ENCODE measurements at regions not wholly inside any gene's neighbourhood (a gene's known extent, or its start where the extent isn't known, plus 50 kb on each side); places are given as distances from the start of the nearest gene placed in this dataset.

- TF ChIP-seq, protein P1, sequence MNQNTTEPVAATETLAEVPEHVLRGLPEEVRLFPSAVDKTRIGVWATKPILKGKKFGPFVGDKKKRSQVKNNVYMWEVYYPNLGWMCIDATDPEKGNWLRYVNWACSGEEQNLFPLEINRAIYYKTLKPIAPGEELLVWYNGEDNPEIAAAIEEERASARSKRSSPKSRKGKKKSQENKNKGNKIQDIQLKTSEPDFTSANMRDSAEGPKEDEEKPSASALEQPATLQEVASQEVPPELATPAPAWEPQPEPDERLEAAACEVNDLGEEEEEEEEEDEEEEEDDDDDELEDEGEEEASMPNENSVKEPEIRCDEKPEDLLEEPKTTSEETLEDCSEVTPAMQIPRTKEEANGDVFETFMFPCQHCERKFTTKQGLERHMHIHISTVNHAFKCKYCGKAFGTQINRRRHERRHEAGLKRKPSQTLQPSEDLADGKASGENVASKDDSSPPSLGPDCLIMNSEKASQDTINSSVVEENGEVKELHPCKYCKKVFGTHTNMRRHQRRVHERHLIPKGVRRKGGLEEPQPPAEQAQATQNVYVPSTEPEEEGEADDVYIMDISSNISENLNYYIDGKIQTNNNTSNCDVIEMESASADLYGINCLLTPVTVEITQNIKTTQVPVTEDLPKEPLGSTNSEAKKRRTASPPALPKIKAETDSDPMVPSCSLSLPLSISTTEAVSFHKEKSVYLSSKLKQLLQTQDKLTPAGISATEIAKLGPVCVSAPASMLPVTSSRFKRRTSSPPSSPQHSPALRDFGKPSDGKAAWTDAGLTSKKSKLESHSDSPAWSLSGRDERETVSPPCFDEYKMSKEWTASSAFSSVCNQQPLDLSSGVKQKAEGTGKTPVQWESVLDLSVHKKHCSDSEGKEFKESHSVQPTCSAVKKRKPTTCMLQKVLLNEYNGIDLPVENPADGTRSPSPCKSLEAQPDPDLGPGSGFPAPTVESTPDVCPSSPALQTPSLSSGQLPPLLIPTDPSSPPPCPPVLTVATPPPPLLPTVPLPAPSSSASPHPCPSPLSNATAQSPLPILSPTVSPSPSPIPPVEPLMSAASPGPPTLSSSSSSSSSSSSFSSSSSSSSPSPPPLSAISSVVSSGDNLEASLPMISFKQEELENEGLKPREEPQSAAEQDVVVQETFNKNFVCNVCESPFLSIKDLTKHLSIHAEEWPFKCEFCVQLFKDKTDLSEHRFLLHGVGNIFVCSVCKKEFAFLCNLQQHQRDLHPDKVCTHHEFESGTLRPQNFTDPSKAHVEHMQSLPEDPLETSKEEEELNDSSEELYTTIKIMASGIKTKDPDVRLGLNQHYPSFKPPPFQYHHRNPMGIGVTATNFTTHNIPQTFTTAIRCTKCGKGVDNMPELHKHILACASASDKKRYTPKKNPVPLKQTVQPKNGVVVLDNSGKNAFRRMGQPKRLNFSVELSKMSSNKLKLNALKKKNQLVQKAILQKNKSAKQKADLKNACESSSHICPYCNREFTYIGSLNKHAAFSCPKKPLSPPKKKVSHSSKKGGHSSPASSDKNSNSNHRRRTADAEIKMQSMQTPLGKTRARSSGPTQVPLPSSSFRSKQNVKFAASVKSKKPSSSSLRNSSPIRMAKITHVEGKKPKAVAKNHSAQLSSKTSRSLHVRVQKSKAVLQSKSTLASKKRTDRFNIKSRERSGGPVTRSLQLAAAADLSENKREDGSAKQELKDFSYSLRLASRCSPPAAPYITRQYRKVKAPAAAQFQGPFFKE (tag by site-specific recombination; IDR thresholded peaks at IDR 0.05; ENCODE audit: borderline replicate concordance) = no peak
- TF ChIP-seq, protein P2, sequence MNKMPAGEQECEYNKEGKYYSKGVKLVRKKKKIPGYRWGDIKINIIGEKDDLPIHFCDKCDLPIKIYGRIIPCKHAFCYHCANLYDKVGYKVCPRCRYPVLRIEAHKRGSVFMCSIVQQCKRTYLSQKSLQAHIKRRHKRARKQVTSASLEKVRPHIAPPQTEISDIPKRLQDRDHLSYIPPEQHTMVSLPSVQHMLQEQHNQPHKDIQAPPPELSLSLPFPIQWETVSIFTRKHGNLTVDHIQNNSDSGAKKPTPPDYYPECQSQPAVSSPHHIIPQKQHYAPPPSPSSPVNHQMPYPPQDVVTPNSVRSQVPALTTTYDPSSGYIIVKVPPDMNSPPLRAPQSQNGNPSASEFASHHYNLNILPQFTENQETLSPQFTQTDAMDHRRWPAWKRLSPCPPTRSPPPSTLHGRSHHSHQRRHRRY (tag by site-specific recombination; IDR thresholded peaks at IDR 0.05) = no peak
- TF ChIP-seq, protein P3, sequence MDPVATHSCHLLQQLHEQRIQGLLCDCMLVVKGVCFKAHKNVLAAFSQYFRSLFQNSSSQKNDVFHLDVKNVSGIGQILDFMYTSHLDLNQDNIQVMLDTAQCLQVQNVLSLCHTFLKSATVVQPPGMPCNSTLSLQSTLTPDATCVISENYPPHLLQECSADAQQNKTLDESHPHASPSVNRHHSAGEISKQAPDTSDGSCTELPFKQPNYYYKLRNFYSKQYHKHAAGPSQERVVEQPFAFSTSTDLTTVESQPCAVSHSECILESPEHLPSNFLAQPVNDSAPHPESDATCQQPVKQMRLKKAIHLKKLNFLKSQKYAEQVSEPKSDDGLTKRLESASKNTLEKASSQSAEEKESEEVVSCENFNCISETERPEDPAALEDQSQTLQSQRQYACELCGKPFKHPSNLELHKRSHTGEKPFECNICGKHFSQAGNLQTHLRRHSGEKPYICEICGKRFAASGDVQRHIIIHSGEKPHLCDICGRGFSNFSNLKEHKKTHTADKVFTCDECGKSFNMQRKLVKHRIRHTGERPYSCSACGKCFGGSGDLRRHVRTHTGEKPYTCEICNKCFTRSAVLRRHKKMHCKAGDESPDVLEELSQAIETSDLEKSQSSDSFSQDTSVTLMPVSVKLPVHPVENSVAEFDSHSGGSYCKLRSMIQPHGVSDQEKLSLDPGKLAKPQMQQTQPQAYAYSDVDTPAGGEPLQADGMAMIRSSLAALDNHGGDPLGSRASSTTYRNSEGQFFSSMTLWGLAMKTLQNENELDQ (tag by site-specific recombination; IDR thresholded peaks at IDR 0.05; ENCODE audit: low read depth) = no peak
- TF ChIP-seq BCL6B (tag by site-specific recombination; IDR thresholded peaks at IDR 0.05) (no peak), ZEB2 (tag by site-specific recombination; IDR thresholded peaks at IDR 0.05) (no peak), YY2 (tag by site-specific recombination; IDR thresholded peaks at IDR 0.05) (no peak), ZNF146 (tag by site-specific recombination; IDR thresholded peaks at IDR 0.05) (no peak), ZNF112 (tag by site-specific recombination; IDR thresholded peaks at IDR 0.05) (no peak), ZNF670 (tag by site-specific recombination; IDR thresholded peaks at IDR 0.05; ENCODE audit: low read depth) (no peak), ZNF248 (tag by site-specific recombination; IDR thresholded peaks at IDR 0.05) (no peak), ZNF114 (tag by site-specific recombination; IDR thresholded peaks at IDR 0.05) (no peak)
- TF ChIP-seq, protein P4, sequence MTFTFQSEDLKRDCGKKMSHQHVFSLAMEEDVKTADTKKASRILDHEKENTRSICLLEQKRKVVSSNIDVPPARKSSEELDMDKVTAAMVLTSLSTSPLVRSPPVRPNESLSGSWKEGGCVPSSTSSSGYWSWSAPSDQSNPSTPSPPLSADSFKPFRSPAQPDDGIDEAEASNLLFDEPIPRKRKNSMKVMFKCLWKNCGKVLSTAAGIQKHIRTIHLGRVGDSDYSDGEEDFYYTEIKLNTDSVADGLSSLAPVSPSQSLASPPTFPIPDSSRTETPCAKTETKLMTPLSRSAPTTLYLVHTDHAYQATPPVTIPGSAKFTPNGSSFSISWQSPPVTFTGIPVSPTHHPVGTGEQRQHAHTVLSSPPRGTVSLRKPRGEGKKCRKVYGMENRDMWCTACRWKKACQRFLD (tag by site-specific recombination; IDR thresholded peaks at IDR 0.05) = no peak
- TF ChIP-seq, protein P5, sequence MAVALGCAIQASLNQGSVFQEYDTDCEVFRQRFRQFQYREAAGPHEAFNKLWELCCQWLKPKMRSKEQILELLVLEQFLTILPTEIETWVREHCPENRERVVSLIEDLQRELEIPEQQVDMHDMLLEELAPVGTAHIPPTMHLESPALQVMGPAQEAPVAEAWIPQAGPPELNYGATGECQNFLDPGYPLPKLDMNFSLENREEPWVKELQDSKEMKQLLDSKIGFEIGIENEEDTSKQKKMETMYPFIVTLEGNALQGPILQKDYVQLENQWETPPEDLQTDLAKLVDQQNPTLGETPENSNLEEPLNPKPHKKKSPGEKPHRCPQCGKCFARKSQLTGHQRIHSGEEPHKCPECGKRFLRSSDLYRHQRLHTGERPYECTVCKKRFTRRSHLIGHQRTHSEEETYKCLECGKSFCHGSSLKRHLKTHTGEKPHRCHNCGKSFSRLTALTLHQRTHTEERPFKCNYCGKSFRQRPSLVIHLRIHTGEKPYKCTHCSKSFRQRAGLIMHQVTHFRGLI (tag by site-specific recombination; IDR thresholded peaks at IDR 0.05) = no peak
Measured at GRCh38 chr1:112043901-112044300, 54.4 kb upstream of the KCND3 start (continued).

DNA sequence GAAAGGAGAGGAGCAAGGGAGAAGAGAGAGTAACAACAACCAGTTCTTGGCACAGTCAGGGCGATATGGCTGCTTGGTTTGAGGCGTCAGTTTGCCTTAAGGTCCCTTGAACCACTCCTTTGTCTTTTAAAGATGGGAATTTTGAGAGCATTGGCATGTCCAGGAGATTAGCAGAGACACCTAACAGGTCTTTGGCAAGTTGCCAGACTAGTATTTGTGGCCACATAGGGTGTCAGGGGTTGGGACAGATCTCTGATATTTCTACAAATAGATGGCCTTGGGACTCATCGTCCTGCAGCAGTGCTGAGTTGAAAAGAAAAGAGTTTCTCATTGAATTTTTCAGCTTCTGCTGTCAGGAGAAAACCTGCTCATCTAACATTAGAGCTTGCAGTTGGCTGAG lies 55.3 kb upstream of the KCND3 start:
- Histone ChIP-seq H3K4me1 (ENCODE audit: control insufficient read depth, insufficient read depth, low read length) (no peaks in the 10 kb centered on the region), H3K4me3 (ENCODE audit: low read depth, low read length) (no peak overlapping the region), H3K27ac (ENCODE audit: extremely low read depth, low read depth, low read length) (no peak overlapping the region), H3K9me3 (ENCODE audit: control insufficient read depth, insufficient read depth, low read depth, low read length) (no peaks in the 10 kb centered on the region), H3K36me3 (ENCODE audit: control insufficient read depth in 2 of 2, insufficient read depth in 1 of 2, low read length in 2 of 2) (no peaks in the 10 kb centered on the region)
- ChIA-PET CTCF (no interaction called here), POLR2A (no interaction called here)
- TF ChIP-seq ZNF292 (tag by site-specific recombination; IDR thresholded peaks at IDR 0.05; ENCODE audit: borderline replicate concordance, low read depth) = no peak
- no peak for TF ChIP-seq ZNF362 (tag by site-specific recombination; IDR thresholded peaks at IDR 0.05)
- TF ChIP-seq ZNF792 (tag by site-specific recombination; IDR thresholded peaks at IDR 0.05) = no peak
- TF ChIP-seq, protein P2 (tag by site-specific recombination; IDR thresholded peaks at IDR 0.05) = no peak
- no peak for TF ChIP-seq ZFP3 (tag by site-specific recombination; IDR thresholded peaks at IDR 0.05; ENCODE audit: low read depth)
- TF ChIP-seq ZFP41 (tag by site-specific recombination; IDR thresholded peaks at IDR 0.05; ENCODE audit: borderline replicate concordance) = no peak
- no peak for TF ChIP-seq BCL11A (tag by site-specific recombination; IDR thresholded peaks at IDR 0.05; ENCODE audit: low read depth)

All from HEK293 (cell line).